Tibial nerve (tissue), 4 donors: ENCODE measurements at regions not wholly inside any gene's neighbourhood (a gene's known extent, or its start where the extent isn't known, plus 50 kb on each side); places are given as distances from the start of the nearest gene placed in this dataset.

Experiments used
- DNase-seq, 2 donors: peaks; one replicate each; pipeline ENCODE4 v3.0.0-alpha.2; 2019; ENCODE audit warnings: low spot score in 2 of 2
- H3K27ac ChIP-seq, 4 donors: fragments of 200-600 bp; sonication (generic) in 3 of 4; one replicate each; pipeline ENCODE4 v1.5.1; 2017 to 2019; ENCODE audit warnings: mild to moderate bottlenecking in 1 of 4
- H3K27me3 ChIP-seq, 2 donors: fragments of 200-600 bp; sonication (generic) in 1 of 2; one replicate each; pipeline versions ENCODE4 v1.5.1 to v1.6.0; 2017 to 2019
- H3K36me3 ChIP-seq, 3 donors: fragments of 200-600 bp; sonication (generic); one replicate each; pipeline ENCODE4 v1.5.1; 2018 to 2019
- H3K4me1 ChIP-seq, 4 donors: fragments of 200-600 bp; sonication (generic) in 3 of 4; one replicate each; pipeline ENCODE4 v1.5.1; 2017 to 2019
- H3K4me3 ChIP-seq, 4 donors: fragments of 200-600 bp; sonication (generic) in 3 of 4; one replicate each; pipeline ENCODE4 v1.5.1; 2017 to 2019; ENCODE audit warnings: mild to moderate bottlenecking in 1 of 4, moderate library complexity in 1 of 4
- H3K9me3 ChIP-seq, 4 donors: fragments of 200-600 bp; sonication (generic) in 3 of 4; one replicate each; pipeline ENCODE4 v1.5.1; 2017 to 2019
- CTCF ChIP-seq, 5 experiments: fragments of 200-600 bp in 3 of 5; fragments of 450-650 bp in 2 of 5; sonication (generic) in 3 of 5; IDR thresholded peaks; one replicate each; pipeline ENCODE4 v1.5.1; 2016 to 2019; ENCODE audit warnings: antibody characterized with exemption in 5 of 5, mild to moderate bottlenecking in 3 of 5, moderate library complexity in 2 of 5
- EP300 ChIP-seq, 2 donors: sonication (generic); formaldehyde crosslinking; IDR thresholded peaks; one replicate each; pipeline ENCODE4 v1.6.1; 2017; ENCODE audit warnings: antibody characterized with exemption in 2 of 2, mild to moderate bottlenecking in 1 of 2
- POLR2A ChIP-seq, 2 donors: fragments of 450-650 bp; IDR thresholded peaks; one replicate each; pipeline ENCODE4 v1.6.1; 2017; ENCODE audit warnings: antibody characterized with exemption in 2 of 2, mild to moderate bottlenecking in 2 of 2, moderate library complexity in 2 of 2
- WGBS, 2 donors: methylation state at CpG; one replicate each; pipeline ENCODE4 v1.1.5; 2018; 5-methylcytosine and 5-hydroxymethylcytosine counted together

- H3K27ac ChIP-seq = no peak overlapping the region
- no peak overlapping the region for H3K4me3 ChIP-seq
- H3K27me3 ChIP-seq = no peaks in the 10 kb centered on the region
- DNase-seq = no peak
- TF ChIP-seq EP300 (IDR thresholded peaks at IDR 0.05) (no peak), POLR2A (IDR thresholded peaks at IDR 0.05) (no peak), CTCF (IDR thresholded peaks at IDR 0.05) (no peak)
- 63 to 85% methylated on average over 3 of the region's 3 CpGs for WGBS, 2 donors
- peaks cover 0 to under 1% (median 0%) of the 10 kb centered on the region in 4 donors for H3K4me1 ChIP-seq
- no peaks in the 10 kb centered on the region for H3K9me3 ChIP-seq
- no peaks in the 10 kb centered on the region for H3K36me3 ChIP-seq
These were observed 93.8 kb downstream of the C21orf91 start for GRCh38 chr21:17725339-17725738.

GRCh38 chr21:17712887-17713286 lies 100.2 kb upstream of the BTG3 start:
- Histone ChIP-seq H3K9me3 (peaks cover 0 to 6% (median 0%) of the 10 kb centered on the region in 4 donors), H3K27me3 (no peaks in the 10 kb centered on the region), H3K27ac (no peak overlapping the region), H3K36me3 (no peaks in the 10 kb centered on the region), H3K4me3 (no peak overlapping the region), H3K4me1 (no peaks in the 10 kb centered on the region)
- WGBS, 2 donors = 83 to 87% methylated on average over 2 of the region's 2 CpGs
- TF ChIP-seq POLR2A (IDR thresholded peaks at IDR 0.05) (no peak), EP300 (IDR thresholded peaks at IDR 0.05) (no peak), CTCF (IDR thresholded peaks at IDR 0.05) (no peak)
- no peak for DNase-seq

- no peak overlapping the region for H3K27ac ChIP-seq
- H3K36me3 ChIP-seq = no peaks in the 10 kb centered on the region
- no peak for TF ChIP-seq EP300 (IDR thresholded peaks at IDR 0.05)
- TF ChIP-seq POLR2A (IDR thresholded peaks at IDR 0.05) = no peak
- no peak for TF ChIP-seq CTCF (IDR thresholded peaks at IDR 0.05)
- no peak for DNase-seq
- H3K4me3 ChIP-seq = no peak overlapping the region
- peaks cover 0 to 6% (median 0%) of the 10 kb centered on the region in 4 donors for H3K9me3 ChIP-seq
- no peaks in the 10 kb centered on the region for H3K4me1 ChIP-seq
- H3K27me3 ChIP-seq = no peaks in the 10 kb centered on the region
These were observed 99.2 kb upstream of the BTG3 start for GRCh38 chr21:17711896-17712295.

- no peak for DNase-seq
- H3K27me3 ChIP-seq = no peaks in the 10 kb centered on the region
- no peaks in the 10 kb centered on the region for H3K36me3 ChIP-seq
- no peak overlapping the region for H3K4me3 ChIP-seq
- TF ChIP-seq CTCF (IDR thresholded peaks at IDR 0.05) (no peak), EP300 (IDR thresholded peaks at IDR 0.05) (no peak), POLR2A (IDR thresholded peaks at IDR 0.05) (no peak)
- H3K9me3 ChIP-seq = peaks cover 0 to 6% (median 0%) of the 10 kb centered on the region in 4 donors
- no peaks in the 10 kb centered on the region for H3K4me1 ChIP-seq
- no peak overlapping the region for H3K27ac ChIP-seq
These were observed 96.5 kb upstream of the BTG3 start for GRCh38 chr21:17709266-17709611.

GRCh38 chr21:17708522-17709265 lies 96.0 kb upstream of the BTG3 start:
- H3K9me3 ChIP-seq = peaks cover 0 to 6% (median 0%) of the 10 kb centered on the region in 4 donors
- H3K27ac ChIP-seq = no peak overlapping the region
- WGBS, 2 donors = 74 to 77% methylated on average over 5 of the region's 5 CpGs
- H3K4me3 ChIP-seq = no peak overlapping the region
- TF ChIP-seq POLR2A (IDR thresholded peaks at IDR 0.05) (no peak), CTCF (IDR thresholded peaks at IDR 0.05) (no peak), EP300 (IDR thresholded peaks at IDR 0.05) (no peak)
- no peaks in the 10 kb centered on the region for H3K4me1 ChIP-seq
- no peaks in the 10 kb centered on the region for H3K36me3 ChIP-seq
- H3K27me3 ChIP-seq = no peaks in the 10 kb centered on the region
- DNase-seq = no peak
